Activated effector memory CD4-positive, alpha-beta T cell treated with Interleukin-2 at 50 U/mL for 16 hours (primary cell): ENCODE measurements at regions not wholly inside any gene's neighbourhood (a gene's known extent, or its start where the extent isn't known, plus 50 kb on each side); places are given as distances from the start of the nearest gene placed in this dataset.

Experiments
- DNase-seq: peaks from one replicate; pipeline ENCODE4 v3.0.0-alpha.2; 2020

GRCh38 chr3:124513610-124513997 lies 216.6 kb upstream of the UMPS start:
- DNase-seq, result no peak

GRCh38 chr3:124514683-124515082 lies 215.6 kb upstream of the UMPS start:
- DNase-seq, result no peak

- no peak for DNase-seq
Measured at GRCh38 chr3:124516333-124516732, 213.9 kb upstream of the UMPS start.

GRCh38 chr3:124517306-124517705 lies 212.9 kb upstream of the UMPS start:
- no peak for DNase-seq

- DNase-seq, result no peak
Measured at GRCh38 chr3:124518350-124518749, 211.9 kb upstream of the UMPS start.

GRCh38 chr3:124519591-124520194 lies 210.6 kb upstream of the UMPS start:
- no peak for DNase-seq

- no peak for DNase-seq
Measured at GRCh38 chr3:124520970-124521369, 209.3 kb upstream of the UMPS start.

GRCh38 chr3:124522082-124522625 lies 208.1 kb upstream of the UMPS start:
- no peak for DNase-seq

- DNase-seq, result no peak
Measured at GRCh38 chr3:124526601-124527000, 203.7 kb upstream of the UMPS start.

GRCh38 chr3:124529826-124530571 lies 200.3 kb upstream of the UMPS start:
- DNase-seq, result no peak

GRCh38 chr3:124530916-124531315 lies 199.3 kb upstream of the UMPS start:
- no peak for DNase-seq

- DNase-seq, result no peak
Measured at GRCh38 chr3:124532071-124532470, 198.2 kb upstream of the UMPS start.

GRCh38 chr3:124535306-124535705 lies 194.9 kb upstream of the UMPS start:
- DNase-seq, result no peak

- DNase-seq, result no peak
Measured at GRCh38 chr3:124540550-124541211, 189.6 kb upstream of the UMPS start.

GRCh38 chr3:124542214-124542869 lies 187.9 kb upstream of the UMPS start:
- DNase-seq, result no peak

- DNase-seq, result no peak
Measured at GRCh38 chr3:124545891-124546290, 184.4 kb upstream of the UMPS start.

GRCh38 chr3:124552224-124552623 lies 178.0 kb upstream of the UMPS start:
- DNase-seq, result no peak

GRCh38 chr3:124553178-124553577 lies 177.1 kb upstream of the UMPS start:
- DNase-seq, result no peak

GRCh38 chr3:124556636-124557035 lies 173.6 kb upstream of the UMPS start:
- no peak for DNase-seq

- DNase-seq, result no peak
Measured at GRCh38 chr3:124557433-124558232, 172.6 kb upstream of the UMPS start.

- DNase-seq, result no peak
Measured at GRCh38 chr3:124558991-124559845, 171.0 kb upstream of the UMPS start.
